ENCODE measurements at regions not wholly inside any gene's neighbourhood (a gene's known extent, or its start where the extent isn't known, plus 50 kb on each side); places are given as distances from the start of the nearest gene placed in this dataset.
"Not testable (repeated sequence)": the region's sequence is repeated elsewhere in the genome, so short reads cannot be mapped to it uniquely, and the experiment has no call there.

GRCh38 chr1:83485314-83486019 is 513.5 kb downstream of the TTLL7 start:
- DNase-seq (ENCODE audit: extremely low read depth, low read depth) = not testable (repeated sequence)

- not testable (repeated sequence) for DNase-seq (ENCODE audit: extremely low read depth, low read depth)
These were observed 517.6 kb downstream of the TTLL7 start for GRCh38 chr1:83481284-83481683.

- DNase-seq (ENCODE audit: extremely low read depth, low read depth) = not testable (repeated sequence)
These were observed 519.2 kb downstream of the TTLL7 start for GRCh38 chr1:83479591-83480239.

GRCh38 chr1:83478127-83478526 is 520.8 kb downstream of the TTLL7 start:
- not testable (repeated sequence) for DNase-seq (ENCODE audit: extremely low read depth, low read depth)

GRCh38 chr1:83476518-83476917 is 522.4 kb downstream of the TTLL7 start:
- DNase-seq (ENCODE audit: extremely low read depth, low read depth) = not testable (repeated sequence)

- DNase-seq (ENCODE audit: extremely low read depth, low read depth) = not testable (repeated sequence)
These were observed 524.0 kb downstream of the TTLL7 start for GRCh38 chr1:83474946-83475345.

GRCh38 chr1:83473986-83474385 is 524.9 kb downstream of the TTLL7 start:
- DNase-seq (ENCODE audit: extremely low read depth, low read depth) = not testable (repeated sequence)

- not testable (repeated sequence) for DNase-seq (ENCODE audit: extremely low read depth, low read depth)
These were observed 526.9 kb downstream of the TTLL7 start for GRCh38 chr1:83472066-83472465.

- not testable (repeated sequence) for DNase-seq (ENCODE audit: extremely low read depth, low read depth)
These were observed 527.7 kb downstream of the TTLL7 start for GRCh38 chr1:83471272-83471671.

GRCh38 chr1:83468336-83468735 is 530.6 kb downstream of the TTLL7 start:
- not testable (repeated sequence) for DNase-seq (ENCODE audit: extremely low read depth, low read depth)

- not testable (repeated sequence) for DNase-seq (ENCODE audit: extremely low read depth, low read depth)
These were observed 541.1 kb downstream of the TTLL7 start for GRCh38 chr1:83457735-83458248.

- DNase-seq (ENCODE audit: extremely low read depth, low read depth) = not testable (repeated sequence)
These were observed 541.7 kb downstream of the TTLL7 start for GRCh38 chr1:83457281-83457680.

- DNase-seq (ENCODE audit: extremely low read depth, low read depth) = not testable (repeated sequence)
These were observed 543.2 kb downstream of the TTLL7 start for GRCh38 chr1:83455753-83456152.

GRCh38 chr1:83445873-83446272 is 553.1 kb downstream of the TTLL7 start:
- DNase-seq (ENCODE audit: extremely low read depth, low read depth) = not testable (repeated sequence)

GRCh38 chr1:83442412-83442811 is 556.5 kb downstream of the TTLL7 start:
- not testable (repeated sequence) for DNase-seq (ENCODE audit: extremely low read depth, low read depth)

- not testable (repeated sequence) for DNase-seq (ENCODE audit: extremely low read depth, low read depth)
These were observed 558.3 kb downstream of the TTLL7 start for GRCh38 chr1:83440586-83440985.

GRCh38 chr1:83440021-83440420 is 558.9 kb downstream of the TTLL7 start:
- not testable (repeated sequence) for DNase-seq (ENCODE audit: extremely low read depth, low read depth)

GRCh38 chr1:83438316-83438715 is 560.6 kb downstream of the TTLL7 start:
- not testable (repeated sequence) for DNase-seq (ENCODE audit: extremely low read depth, low read depth)

- DNase-seq (ENCODE audit: extremely low read depth, low read depth) = not testable (repeated sequence)
These were observed 563.6 kb downstream of the TTLL7 start for GRCh38 chr1:83435336-83435735.

GRCh38 chr1:83427566-83427965 is 571.4 kb downstream of the TTLL7 start:
- not testable (repeated sequence) for DNase-seq (ENCODE audit: extremely low read depth, low read depth)

- DNase-seq (ENCODE audit: extremely low read depth, low read depth) = not testable (repeated sequence)
These were observed 575.5 kb downstream of the TTLL7 start for GRCh38 chr1:83423382-83423781.

- no peak for DNase-seq (ENCODE audit: extremely low read depth, low read depth)
These were observed 580.4 kb downstream of the TTLL7 start for GRCh38 chr1:83418558-83418957.
